Hepatocyte (in vitro differentiated cells): ENCODE measurements at regions not wholly inside any gene's neighbourhood (a gene's known extent, or its start where the extent isn't known, plus 50 kb on each side); places are given as distances from the start of the nearest gene placed in this dataset.

Source experiments
- EZH2 ChIP-seq: fragments of 200-600 bp; sonication (generic); IDR thresholded peaks from 2 replicates; pipeline ENCODE4 v1.6.1; 2016; ENCODE audit warnings: antibody characterized with exemption, mild to moderate bottlenecking, borderline replicate concordance
- EZH2phosphoT487 ChIP-seq: fragments of 200-600 bp; sonication (generic); IDR thresholded peaks from one replicate; pipeline ENCODE4 v1.6.1; 2018; ENCODE audit warnings: antibody characterized with exemption, mild to moderate bottlenecking, low read depth, moderate library complexity; ENCODE audit not compliant: unreplicated experiment, severe bottlenecking
- TF ChIP-seq, protein P1 (sequence below): fragments of 200-600 bp; sonication (generic); IDR thresholded peaks from 2 replicates; pipeline ENCODE4 v1.5.1; 2016; ENCODE audit warnings: antibody characterized with exemption, mild to moderate bottlenecking; ENCODE audit not compliant: poor library complexity

DNA sequence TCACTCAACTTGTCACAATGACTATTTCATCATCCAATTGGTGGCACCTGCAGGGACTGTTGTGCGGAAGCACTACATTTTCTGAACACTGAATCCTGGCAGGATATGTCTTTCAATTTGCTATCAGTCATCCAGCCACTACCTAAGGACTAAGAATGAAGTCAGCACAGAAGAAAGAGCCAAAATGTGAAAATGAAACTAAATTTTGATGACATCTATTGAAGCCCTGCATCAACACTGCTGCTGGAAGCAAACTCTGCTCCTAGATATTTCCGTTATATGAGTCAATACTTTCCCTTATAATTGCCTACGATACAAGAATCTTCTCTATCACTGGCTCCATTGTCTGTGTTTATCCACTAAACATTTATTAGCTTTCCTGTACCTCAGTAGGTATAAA is 917.9 kb downstream of the RAPGEF2 start:
- TF ChIP-seq, protein P1, sequence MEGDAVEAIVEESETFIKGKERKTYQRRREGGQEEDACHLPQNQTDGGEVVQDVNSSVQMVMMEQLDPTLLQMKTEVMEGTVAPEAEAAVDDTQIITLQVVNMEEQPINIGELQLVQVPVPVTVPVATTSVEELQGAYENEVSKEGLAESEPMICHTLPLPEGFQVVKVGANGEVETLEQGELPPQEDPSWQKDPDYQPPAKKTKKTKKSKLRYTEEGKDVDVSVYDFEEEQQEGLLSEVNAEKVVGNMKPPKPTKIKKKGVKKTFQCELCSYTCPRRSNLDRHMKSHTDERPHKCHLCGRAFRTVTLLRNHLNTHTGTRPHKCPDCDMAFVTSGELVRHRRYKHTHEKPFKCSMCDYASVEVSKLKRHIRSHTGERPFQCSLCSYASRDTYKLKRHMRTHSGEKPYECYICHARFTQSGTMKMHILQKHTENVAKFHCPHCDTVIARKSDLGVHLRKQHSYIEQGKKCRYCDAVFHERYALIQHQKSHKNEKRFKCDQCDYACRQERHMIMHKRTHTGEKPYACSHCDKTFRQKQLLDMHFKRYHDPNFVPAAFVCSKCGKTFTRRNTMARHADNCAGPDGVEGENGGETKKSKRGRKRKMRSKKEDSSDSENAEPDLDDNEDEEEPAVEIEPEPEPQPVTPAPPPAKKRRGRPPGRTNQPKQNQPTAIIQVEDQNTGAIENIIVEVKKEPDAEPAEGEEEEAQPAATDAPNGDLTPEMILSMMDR = no peak
- no peak for TF ChIP-seq EZH2
- no peak for TF ChIP-seq EZH2phosphoT487
